Adrenal gland (tissue), 9 donors: ENCODE measurements at regions not wholly inside any gene's neighbourhood (a gene's known extent, or its start where the extent isn't known, plus 50 kb on each side); places are given as distances from the start of the nearest gene placed in this dataset.

Experiments
- DNase-seq, 7 donors: peaks; one replicate each; pipeline ENCODE4 v3.0.0-alpha.2; 2019 to 2020
- H3K27ac ChIP-seq, 5 donors: fragments of 200-600 bp; sonication (generic) in 4 of 5; 1 replicate in 3 of 5; 2 replicates in 2 of 5; pipeline versions ENCODE4 v1.5.1 to v1.8.0; 2016 to 2020; ENCODE audit warnings: mild to moderate bottlenecking in 1 of 5
- H3K27me3 ChIP-seq: fragments of 200-600 bp; 2 replicates; pipeline ENCODE4 v1.8.0; 2021
- H3K36me3 ChIP-seq, 2 donors: fragments of 200-600 bp; replicated peaks in 1 of 2; 1 replicate in 1 of 2; 2 replicates in 1 of 2; pipeline versions ENCODE4 v1.5.1 to v1.8.0; 2018 to 2022
- H3K4me1 ChIP-seq, 2 donors: fragments of 200-600 bp; replicated peaks in 1 of 2; 1 replicate in 1 of 2; 2 replicates in 1 of 2; pipeline versions ENCODE4 v1.5.1 to v1.8.0; 2018 to 2021
- H3K4me3 ChIP-seq, 4 donors: fragments of 200-600 bp; sonication (generic) in 3 of 4; one replicate each; pipeline ENCODE4 v1.5.1; 2016 to 2018
- H3K9me3 ChIP-seq, 3 donors: fragments of 200-600 bp; sonication (generic) in 1 of 3; replicated peaks in 1 of 3; 1 replicate in 2 of 3; 2 replicates in 1 of 3; pipeline versions ENCODE4 v1.5.1 to v1.8.0; 2016 to 2021
- POLR2A ChIP-seq, 2 donors: fragments of 450-650 bp; IDR thresholded peaks; one replicate each; pipeline ENCODE4 v1.6.1; 2017; ENCODE audit warnings: antibody characterized with exemption in 2 of 2, mild to moderate bottlenecking in 2 of 2, moderate library complexity in 1 of 2
- WGBS, 4 donors: extraction: QIAGEN DNeasy Blood & Tissue Kit in 2 of 4; methylation state at CpG; one replicate each; pipeline versions ENCODE4 v1.1.5 to v1.1.7; 2013 to 2017; 5-methylcytosine and 5-hydroxymethylcytosine counted together
- intact Hi-C, 2 donors: fragments of 100-400 bp; cut with DNase I; formaldehyde crosslinking; loops; one replicate each; pipeline versions ENCODE4 v1.14.1 to v1.15.0; 2022 to 2023
- TF ChIP-seq, protein P1 (sequence below), 6 experiments: fragments of 450-650 bp in 4 of 6; fragments of 200-600 bp in 2 of 6; sonication (generic) in 1 of 6; IDR thresholded peaks; 1 replicate in 5 of 6; 2 replicates in 1 of 6; pipeline versions ENCODE4 v1.5.1 to v1.8.0; 2016 to 2021; ENCODE audit warnings: antibody characterized with exemption in 6 of 6, mild to moderate bottlenecking in 2 of 6, moderate library complexity in 1 of 6
- donor health status: healthy with polysubstance abuse.
- donor health status: Bipolar disorder and iron deficiency.
- donor health status: DM: yes; HTN: yes; CAD: no.
- donor health status: DM: no; HTN: no; CAD: no.
- donor health status: DM: no; HTN: no; CAD: no.

- H3K27me3 ChIP-seq: no peaks in the 10 kb centered on the region
- no peak overlapping the region for H3K27ac ChIP-seq
- H3K4me3 ChIP-seq: no peak overlapping the region
- H3K4me1 ChIP-seq: no peaks in the 10 kb centered on the region
- intact Hi-C loops: no loop called here
- TF ChIP-seq, protein P1, sequence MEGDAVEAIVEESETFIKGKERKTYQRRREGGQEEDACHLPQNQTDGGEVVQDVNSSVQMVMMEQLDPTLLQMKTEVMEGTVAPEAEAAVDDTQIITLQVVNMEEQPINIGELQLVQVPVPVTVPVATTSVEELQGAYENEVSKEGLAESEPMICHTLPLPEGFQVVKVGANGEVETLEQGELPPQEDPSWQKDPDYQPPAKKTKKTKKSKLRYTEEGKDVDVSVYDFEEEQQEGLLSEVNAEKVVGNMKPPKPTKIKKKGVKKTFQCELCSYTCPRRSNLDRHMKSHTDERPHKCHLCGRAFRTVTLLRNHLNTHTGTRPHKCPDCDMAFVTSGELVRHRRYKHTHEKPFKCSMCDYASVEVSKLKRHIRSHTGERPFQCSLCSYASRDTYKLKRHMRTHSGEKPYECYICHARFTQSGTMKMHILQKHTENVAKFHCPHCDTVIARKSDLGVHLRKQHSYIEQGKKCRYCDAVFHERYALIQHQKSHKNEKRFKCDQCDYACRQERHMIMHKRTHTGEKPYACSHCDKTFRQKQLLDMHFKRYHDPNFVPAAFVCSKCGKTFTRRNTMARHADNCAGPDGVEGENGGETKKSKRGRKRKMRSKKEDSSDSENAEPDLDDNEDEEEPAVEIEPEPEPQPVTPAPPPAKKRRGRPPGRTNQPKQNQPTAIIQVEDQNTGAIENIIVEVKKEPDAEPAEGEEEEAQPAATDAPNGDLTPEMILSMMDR (IDR thresholded peaks at IDR 0.05): no peak
- TF ChIP-seq POLR2A (IDR thresholded peaks at IDR 0.05): no peak
- no peaks in the 10 kb centered on the region for H3K36me3 ChIP-seq
- WGBS, 4 donors: 67 to 81% (median 69%) methylated on average over 1 of the region's 1 CpG
- no peak for DNase-seq
- H3K9me3 ChIP-seq: no peaks in the 10 kb centered on the region
These were observed 846.5 kb upstream of the ADAMTS5 start for GRCh38 chr21:27813344-27813743.

DNA sequence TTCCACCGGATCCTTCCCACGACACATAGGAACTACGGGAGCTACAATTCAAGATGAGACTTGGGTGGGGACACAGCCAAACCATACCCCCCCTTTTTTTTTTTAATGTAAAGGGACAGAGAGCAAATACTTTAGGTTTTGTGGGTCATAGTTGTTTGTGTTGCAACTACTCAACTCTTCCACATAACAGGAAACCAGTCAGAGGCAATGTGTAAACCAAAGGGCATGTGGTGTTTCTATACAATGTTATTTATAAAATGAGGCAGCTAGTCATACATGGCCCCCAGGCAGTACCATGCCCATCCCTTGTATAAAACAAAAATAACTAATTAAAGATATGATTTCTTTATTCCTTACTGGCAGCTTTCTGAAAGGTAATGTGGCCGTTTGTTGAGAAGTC is 845.4 kb upstream of the ADAMTS5 start:
- no peaks in the 10 kb centered on the region for H3K4me1 ChIP-seq
- TF ChIP-seq POLR2A (IDR thresholded peaks at IDR 0.05): no peak
- TF ChIP-seq, protein P1 (IDR thresholded peaks at IDR 0.05): no peak
- H3K36me3 ChIP-seq: no peaks in the 10 kb centered on the region
- 82 to 91% (median 83%) methylated on average over 4 of the region's 4 CpGs for WGBS, 4 donors
- H3K4me3 ChIP-seq: no peak overlapping the region
- intact Hi-C loops: no loop called here
- no peak for DNase-seq
- no peak overlapping the region for H3K27ac ChIP-seq
- no peaks in the 10 kb centered on the region for H3K27me3 ChIP-seq
- no peaks in the 10 kb centered on the region for H3K9me3 ChIP-seq

- Histone ChIP-seq H3K4me1 (no peaks in the 10 kb centered on the region), H3K9me3 (no peaks in the 10 kb centered on the region), H3K27me3 (no peaks in the 10 kb centered on the region), H3K27ac (no peak overlapping the region), H3K4me3 (no peak overlapping the region), H3K36me3 (no peaks in the 10 kb centered on the region)
- no peak for TF ChIP-seq POLR2A (IDR thresholded peaks at IDR 0.05)
- TF ChIP-seq, protein P1 (IDR thresholded peaks at IDR 0.05): no peak
- no peak for DNase-seq
- intact Hi-C loops: no loop called here
These were observed 842.0 kb upstream of the ADAMTS5 start for GRCh38 chr21:27808923-27809322.

GRCh38 chr21:27807596-27807995 is 840.7 kb upstream of the ADAMTS5 start:
- Histone ChIP-seq H3K4me1 (no peaks in the 10 kb centered on the region), H3K27me3 (no peaks in the 10 kb centered on the region), H3K27ac (no peak overlapping the region), H3K9me3 (no peaks in the 10 kb centered on the region), H3K4me3 (no peak overlapping the region), H3K36me3 (no peaks in the 10 kb centered on the region)
- DNase-seq: no peak
- no peak for TF ChIP-seq POLR2A (IDR thresholded peaks at IDR 0.05)
- TF ChIP-seq, protein P1 (IDR thresholded peaks at IDR 0.05): no peak
- WGBS, 4 donors: 81 to 86% (median 83%) methylated on average over 4 of the region's 4 CpGs
- intact Hi-C loops: no loop called here
